ENCODE measurements at regions not wholly inside any gene's neighbourhood (a gene's known extent, or its start where the extent isn't known, plus 50 kb on each side); places are given as distances from the start of the nearest gene placed in this dataset.

- ChIA-PET CTCF (no interaction called here), POLR2A (ENCODE audit: low non-redundant PET) (no interaction called here)
- no peak for DNase-seq (ENCODE audit: low spot score)
- no peak overlapping the region for H3K27ac ChIP-seq
- TF ChIP-seq CTCF (conservative IDR thresholded peaks at IDR 0.05; ENCODE audit: low read depth), result no peak
These were observed 55.3 kb upstream of the ACSS3 start for GRCh38 chr12:81022531-81022930.

GRCh38 chr12:81021834-81022233, 56.0 kb upstream of the ACSS3 start:
- no peak for TF ChIP-seq CTCF (conservative IDR thresholded peaks at IDR 0.05; ENCODE audit: low read depth)
- ChIA-PET CTCF (no interaction called here), POLR2A (ENCODE audit: low non-redundant PET) (no interaction called here)
- no peak overlapping the region for H3K27ac ChIP-seq
- no peak for DNase-seq (ENCODE audit: low spot score)

GRCh38 chr12:81021131-81021748, 56.6 kb upstream of the ACSS3 start:
- DNase-seq (ENCODE audit: low spot score), result no peak
- no peak for TF ChIP-seq CTCF (conservative IDR thresholded peaks at IDR 0.05; ENCODE audit: low read depth)
- H3K27ac ChIP-seq, result no peak overlapping the region
- ChIA-PET POLR2A (ENCODE audit: low non-redundant PET) (no interaction called here), CTCF (no interaction called here)

GRCh38 chr12:81017792-81018191, 60.1 kb upstream of the ACSS3 start:
- no peak overlapping the region for H3K27ac ChIP-seq
- DNase-seq (ENCODE audit: low spot score), result no peak
- ChIA-PET CTCF (no interaction called here), POLR2A (ENCODE audit: low non-redundant PET) (no interaction called here)
- TF ChIP-seq CTCF (conservative IDR thresholded peaks at IDR 0.05; ENCODE audit: low read depth), result no peak

GRCh38 chr12:81015510-81015909, 62.4 kb upstream of the ACSS3 start:
- DNase-seq (ENCODE audit: low spot score), result no peak
- H3K27ac ChIP-seq, result no peak overlapping the region
- TF ChIP-seq CTCF (conservative IDR thresholded peaks at IDR 0.05; ENCODE audit: low read depth), result no peak
- ChIA-PET POLR2A (ENCODE audit: low non-redundant PET) (no interaction called here), CTCF (no interaction called here)

- POLR2A ChIA-PET (ENCODE audit: low non-redundant PET), result no interaction called here
- CTCF ChIA-PET, result no interaction called here
These were observed 67.2 kb upstream of the ACSS3 start for GRCh38 chr12:81010641-81011040.

More at GRCh38 chr12:81010641-81011040, 67.2 kb upstream of the ACSS3 start:
- no peak for TF ChIP-seq CTCF (conservative IDR thresholded peaks at IDR 0.05; ENCODE audit: low read depth)
- DNase-seq (ENCODE audit: low spot score), result no peak
- no peak overlapping the region for H3K27ac ChIP-seq
